ENCODE measurements at regions not wholly inside any gene's neighbourhood (a gene's known extent, or its start where the extent isn't known, plus 50 kb on each side); places are given as distances from the start of the nearest gene placed in this dataset.
A peak's percentile ranks its signal among the peaks of the same experiment; 100 is the strongest.

DNA sequence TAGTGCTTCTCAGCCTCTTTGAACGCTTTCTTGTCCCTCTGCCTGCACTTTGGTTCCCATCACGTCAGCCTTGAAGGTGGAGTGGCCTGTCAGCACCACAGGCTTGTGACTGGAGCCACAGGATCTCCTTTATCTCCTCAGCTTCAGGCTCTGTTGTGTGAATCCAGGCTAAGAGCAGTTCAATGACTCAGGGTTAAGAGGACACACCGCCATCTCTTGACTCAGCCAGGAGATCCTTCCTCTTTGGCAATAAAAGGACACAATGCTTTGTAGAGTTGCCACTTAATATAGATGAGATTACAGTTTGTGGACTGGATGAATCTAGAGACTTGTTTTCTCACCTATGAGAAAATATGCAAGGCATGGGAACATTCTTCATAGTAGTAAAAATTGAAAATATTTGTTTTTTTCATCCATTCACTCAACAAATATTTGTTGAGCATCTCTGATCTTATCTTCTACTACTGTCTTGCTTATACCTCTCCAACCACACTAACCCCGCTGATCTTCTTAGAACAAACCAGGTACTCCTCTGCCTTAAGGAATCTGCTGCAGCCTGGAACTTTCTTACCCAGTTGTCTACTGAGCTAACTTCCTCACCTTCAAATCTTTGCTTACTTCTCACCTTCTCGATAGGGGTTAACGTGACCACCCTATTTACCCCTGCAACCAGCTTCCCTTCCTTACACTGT, 62.3 kb downstream of the UCHL1 start:
- DNase-seq (ENCODE audit: low read depth): peak; percentile 62

DNA sequence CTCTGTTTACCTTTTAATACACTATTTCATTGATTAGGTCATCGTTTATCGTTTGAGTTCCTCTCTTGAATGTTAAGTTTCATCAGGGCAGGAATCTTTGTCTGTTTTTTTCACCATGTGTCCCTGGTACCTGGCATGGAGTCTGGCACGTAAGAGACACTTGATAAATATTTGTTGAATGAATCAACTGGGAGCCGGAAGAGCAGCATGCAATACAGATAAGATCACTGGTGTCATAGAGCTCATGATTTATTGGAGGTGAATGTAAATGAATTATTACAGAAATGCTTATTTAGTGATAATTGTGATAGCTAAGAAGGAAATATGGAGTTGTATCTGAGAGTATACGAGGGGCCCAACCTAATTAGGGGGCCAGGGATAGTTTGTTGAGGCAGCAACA, 62.8 kb downstream of the UCHL1 start:
- DNase-seq (ENCODE audit: low read depth): peak; percentile 59

DNA sequence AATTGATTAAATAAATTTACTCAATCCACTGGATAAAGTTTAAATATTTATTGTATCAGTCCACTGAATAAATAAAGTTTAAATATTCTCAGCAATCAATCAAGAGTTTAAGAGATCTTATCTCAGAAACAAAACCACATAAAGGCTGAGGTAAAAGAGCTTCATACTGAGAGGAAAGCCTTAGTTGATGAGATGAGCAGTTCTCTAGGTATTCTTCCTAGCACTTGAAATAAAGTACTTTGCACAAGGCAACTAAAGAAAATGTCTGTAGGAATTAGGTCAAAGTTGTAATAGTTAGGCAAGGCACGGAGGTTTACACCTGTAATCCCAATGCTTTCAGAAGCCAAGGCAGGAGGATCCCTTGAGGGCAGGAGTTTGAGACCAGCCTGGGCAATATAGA, 63.5 kb downstream of the UCHL1 start:
- DNase-seq (ENCODE audit: low read depth): no peak

DNA sequence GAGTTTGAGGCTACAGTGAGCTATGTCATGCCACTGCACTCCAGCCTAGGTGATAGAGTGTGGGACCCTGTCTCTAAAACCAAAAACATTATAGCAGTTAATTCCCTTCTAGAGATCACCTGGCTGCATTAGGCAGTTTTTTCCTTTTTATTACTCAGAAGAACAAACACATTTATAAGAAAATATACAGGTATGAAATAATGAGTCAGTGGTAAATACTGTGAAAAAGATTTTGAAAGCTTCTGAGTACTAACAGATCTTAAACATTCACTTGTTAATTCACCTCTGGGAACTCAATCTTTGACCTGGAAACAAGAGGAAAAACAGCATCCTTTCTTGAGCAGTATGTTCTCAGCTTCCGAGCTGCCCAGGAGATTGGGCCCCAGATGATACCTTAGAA, 64.1 kb downstream of the UCHL1 start:
- no peak for DNase-seq (ENCODE audit: low read depth)

DNA sequence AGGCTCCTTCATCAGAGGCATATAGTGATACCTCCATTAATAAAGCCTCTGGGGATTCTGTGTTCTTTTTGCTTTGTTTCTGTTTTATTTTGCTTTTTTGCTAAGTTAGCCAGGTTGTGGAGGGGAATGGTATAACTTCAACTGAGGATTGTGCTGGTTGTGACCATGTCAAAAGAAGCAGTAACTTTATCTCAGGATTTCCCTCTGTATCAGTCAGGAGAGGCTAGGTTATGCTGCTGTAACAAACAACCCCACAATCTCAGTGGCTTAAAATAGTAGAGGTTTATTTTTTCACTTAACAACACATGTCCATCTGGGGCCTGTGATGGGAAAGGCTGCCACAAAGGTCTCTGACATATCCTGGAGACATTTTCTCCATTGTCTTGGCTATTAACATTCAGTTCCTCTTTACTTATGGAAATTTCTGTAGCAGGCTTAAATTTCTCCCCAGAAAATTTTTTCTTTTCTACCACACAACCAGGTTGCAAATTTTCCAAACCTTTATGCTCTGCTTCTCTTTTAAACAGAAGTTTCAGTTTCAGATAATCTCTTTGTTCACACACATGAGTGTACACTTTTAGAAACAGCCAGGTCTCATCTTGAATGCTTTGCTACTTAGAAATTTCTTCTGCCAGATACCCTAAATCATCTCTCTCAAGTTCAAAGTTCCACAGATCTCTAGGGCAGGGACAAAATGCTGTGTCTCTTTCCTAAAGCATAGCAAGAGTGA, 64.7 kb downstream of the UCHL1 start:
- DNase-seq (ENCODE audit: low read depth): no peak

DNA sequence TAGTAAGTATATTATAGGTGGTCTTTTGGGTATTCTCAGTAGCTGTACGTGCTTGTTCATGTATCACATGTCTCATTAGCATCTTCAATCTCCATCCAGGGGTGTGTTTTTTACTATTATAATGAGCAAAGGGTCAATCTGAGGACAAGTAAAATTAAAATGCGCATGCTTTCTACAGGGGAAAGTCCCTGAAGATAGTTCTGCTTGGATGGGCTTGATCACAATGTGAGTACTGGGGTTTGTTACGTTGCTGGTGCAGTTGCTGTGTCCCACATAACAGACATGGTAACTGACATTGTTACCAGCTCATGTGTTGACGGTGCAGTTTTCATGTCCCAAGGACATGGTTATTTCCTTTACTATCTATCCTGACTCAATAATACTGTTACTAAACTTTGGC, 65.9 kb downstream of the UCHL1 start:
- DNase-seq (ENCODE audit: low read depth): no peak

DNA sequence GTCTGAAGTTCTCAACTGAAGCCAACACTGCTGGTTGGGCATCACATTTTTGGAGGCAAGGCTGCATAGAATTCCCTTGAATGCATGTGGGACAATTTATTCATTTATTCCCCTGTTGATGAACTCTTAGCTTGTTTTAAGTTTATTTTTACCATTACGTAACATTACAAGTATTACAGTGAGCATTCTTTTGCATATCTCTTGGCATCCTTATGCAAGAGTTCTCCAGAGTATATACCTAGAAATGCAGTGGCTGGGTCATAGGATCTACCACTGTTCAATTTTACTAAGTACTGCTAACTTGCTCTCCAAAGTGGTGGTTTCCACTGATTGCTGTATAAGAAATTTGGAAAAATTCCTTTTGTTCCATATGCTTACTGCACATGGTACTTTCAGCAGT, 66.5 kb downstream of the UCHL1 start:
- peak; percentile 81 for DNase-seq (ENCODE audit: low read depth)

DNA sequence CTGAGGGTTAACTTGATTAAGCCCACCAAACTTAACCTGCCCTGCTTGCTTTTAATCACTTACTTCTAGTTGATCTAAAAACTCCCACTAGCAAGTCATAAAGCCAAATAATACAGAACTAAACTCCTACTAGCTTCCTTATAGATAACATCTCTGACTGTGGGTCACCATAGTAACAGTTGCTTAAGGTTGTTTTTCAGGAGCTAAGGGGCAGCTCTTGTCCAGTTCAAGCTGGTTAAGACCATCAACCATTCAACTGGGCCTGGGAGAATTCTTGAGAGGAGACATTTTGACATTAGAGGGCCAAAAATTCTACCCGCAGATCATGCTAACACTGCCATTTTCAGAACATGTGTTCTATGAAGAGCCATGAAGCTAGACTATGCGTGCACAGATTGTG, 67.0 kb downstream of the UCHL1 start:
- DNase-seq (ENCODE audit: low read depth): peak; percentile 72

DNA sequence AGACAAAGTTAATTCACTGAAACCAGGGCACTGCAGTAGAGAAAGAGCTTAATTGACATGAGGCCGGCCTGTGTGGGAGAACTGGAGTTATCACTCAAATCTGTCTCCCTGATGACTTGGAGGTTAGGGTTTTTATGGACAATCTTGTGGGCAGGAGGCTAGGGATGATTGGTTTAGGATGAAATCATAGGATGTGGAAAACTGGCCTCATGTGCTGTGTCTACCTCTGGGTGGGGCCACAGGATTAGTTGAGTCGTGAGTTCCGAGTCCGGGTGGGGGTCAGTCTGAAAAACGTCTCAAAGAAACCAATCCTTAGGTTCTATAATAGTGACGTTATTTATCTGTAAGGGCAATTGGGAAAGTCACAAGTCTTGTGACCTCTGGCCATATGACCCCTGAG, 68.1 kb downstream of the UCHL1 start:
- DNase-seq (ENCODE audit: low read depth): no peak

DNA sequence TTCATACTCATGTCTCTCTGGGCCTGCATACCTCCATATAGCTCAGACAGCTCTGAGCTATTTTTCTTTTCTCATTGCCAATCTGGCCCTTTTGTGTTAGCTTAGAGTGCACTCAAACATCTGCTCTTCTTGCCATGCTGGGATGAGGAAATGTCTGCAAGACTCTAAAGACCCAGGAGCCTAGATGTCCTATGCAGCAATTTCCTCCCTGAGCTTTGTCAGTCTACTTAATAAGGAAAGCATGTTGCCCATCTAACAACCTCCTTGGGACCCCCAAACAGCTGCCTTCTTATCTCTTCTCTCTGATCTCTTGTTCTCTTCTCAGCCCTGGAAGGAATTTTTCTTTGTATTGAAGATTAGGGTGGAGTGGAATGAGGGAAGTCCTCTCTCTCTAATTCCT, 69.2 kb downstream of the UCHL1 start:
- no peak for DNase-seq (ENCODE audit: low read depth)

DNA sequence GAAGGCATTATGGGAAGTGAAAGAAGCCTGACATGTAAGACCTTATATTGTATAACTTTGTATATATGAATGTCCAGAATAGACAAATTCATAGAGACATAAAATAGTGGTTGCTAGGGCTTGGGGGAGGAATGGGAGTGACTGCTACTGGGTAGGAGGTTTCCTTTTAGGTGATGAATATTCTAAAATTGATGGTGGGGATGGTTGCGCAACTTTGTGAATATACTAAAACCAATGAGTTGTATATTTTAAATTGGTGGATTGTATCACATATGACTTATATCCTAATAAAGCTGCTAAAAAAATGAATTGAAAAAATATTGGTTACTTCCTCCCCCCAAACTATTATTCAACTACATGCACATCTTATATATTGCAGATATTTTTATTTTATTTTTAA, 70.0 kb downstream of the UCHL1 start:
- DNase-seq (ENCODE audit: low read depth): no peak

DNA sequence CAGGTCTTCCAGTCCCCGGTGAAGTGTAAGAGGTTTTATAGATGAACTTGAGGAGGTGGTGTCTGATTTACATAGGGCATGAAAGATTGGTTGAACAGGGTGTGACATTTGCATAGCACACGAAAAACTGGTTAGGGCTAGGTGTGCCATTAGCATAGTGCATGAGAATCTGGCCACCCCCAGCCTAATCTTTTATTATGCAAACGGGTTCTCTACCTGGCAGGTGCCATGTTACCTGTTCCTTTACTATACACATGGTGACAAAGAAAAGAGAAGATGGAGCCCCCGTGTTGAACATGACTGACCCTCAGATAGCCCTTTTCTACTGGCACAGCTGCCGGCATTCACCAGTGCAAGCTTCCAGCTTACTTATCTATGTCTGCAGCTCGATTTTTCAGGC, 71.0 kb downstream of the UCHL1 start:
- no peak for DNase-seq (ENCODE audit: low read depth)

DNA sequence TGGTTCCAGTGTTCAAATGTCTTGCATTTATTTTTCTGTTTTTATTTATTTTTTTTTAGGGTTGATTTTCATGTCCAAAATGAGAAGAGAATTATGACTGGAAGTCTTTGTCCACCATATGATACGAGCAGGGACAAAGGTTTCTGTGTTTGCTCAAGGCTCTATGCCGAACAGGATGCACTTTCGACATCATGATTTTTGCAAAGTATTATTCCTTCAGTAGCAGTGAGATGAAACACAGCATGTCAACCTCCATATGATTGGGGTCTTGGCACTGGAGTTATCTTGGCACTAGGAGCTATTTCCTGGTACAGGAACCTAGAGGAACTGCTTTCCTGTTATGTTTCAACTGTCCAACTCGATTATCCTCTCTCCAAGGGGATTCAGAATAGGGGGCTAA, 72.6 kb downstream of the UCHL1 start:
- DNase-seq (ENCODE audit: low read depth): no peak

DNA sequence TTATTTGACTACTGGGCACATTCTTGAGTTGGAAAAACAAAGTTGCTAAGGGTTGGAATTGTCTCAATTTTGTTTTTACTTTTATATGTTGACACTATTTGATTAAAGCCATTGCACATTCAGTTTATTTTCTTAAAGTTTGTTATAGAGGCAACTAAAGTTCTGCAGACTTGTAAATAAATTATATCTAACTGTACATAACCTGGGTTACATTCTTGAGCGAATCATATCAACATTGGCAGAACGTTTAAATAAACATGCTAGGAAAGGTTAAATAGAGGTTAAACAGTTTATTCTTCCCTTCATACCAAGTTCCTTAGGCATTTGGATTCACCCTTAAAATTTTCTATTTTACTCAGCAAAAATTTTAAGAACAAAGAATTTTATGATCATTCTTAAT, 74.5 kb downstream of the UCHL1 start:
- peak; percentile 34 for DNase-seq (ENCODE audit: low read depth)

DNA sequence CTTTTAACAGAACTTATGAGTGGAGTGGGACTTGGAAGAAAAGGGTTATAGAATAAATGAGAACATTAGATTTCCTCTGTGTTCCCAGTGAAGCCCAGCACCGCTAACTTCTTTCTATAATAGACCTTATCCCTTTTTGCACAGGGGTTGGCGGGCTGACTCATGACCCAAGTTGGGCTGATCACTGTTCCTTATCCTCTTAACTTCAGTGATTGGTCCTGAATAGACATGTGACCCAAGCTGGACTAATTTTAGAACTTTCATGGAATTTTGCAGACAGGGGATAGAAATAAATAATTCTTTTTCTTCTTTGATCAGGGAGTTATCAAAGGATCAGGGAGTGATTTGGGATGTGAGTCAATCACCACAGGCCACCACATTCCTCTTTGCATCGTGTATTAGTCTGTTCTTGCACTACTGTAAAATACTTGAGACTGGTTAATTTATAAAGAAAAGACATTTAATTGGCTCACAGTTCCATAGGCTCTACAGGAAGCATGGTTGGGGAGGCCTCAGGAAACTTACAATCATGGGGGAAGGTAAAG, 75.9 kb downstream of the UCHL1 start:
- DNase-seq (ENCODE audit: low read depth): no peak

DNA sequence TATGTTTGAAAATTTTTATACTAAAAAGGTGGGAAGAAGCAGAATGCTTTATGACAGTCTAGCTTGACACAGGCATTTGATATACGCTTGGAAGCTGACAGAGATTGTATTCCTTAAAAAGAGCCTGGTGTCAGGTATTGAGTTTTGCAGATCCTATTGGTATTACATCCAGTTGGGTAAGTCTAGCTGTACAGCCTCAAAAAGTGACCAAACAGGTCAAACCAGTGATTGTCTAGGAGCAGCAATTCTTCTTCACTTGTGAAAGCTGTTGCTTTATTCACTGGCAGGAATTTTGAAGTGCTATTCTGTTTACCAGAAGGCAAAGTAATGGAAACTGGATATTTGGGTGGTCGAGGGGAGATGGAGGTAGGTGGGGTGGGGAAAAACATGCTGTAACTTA, 77.5 kb downstream of the UCHL1 start:
- DNase-seq (ENCODE audit: low read depth): no peak

DNA sequence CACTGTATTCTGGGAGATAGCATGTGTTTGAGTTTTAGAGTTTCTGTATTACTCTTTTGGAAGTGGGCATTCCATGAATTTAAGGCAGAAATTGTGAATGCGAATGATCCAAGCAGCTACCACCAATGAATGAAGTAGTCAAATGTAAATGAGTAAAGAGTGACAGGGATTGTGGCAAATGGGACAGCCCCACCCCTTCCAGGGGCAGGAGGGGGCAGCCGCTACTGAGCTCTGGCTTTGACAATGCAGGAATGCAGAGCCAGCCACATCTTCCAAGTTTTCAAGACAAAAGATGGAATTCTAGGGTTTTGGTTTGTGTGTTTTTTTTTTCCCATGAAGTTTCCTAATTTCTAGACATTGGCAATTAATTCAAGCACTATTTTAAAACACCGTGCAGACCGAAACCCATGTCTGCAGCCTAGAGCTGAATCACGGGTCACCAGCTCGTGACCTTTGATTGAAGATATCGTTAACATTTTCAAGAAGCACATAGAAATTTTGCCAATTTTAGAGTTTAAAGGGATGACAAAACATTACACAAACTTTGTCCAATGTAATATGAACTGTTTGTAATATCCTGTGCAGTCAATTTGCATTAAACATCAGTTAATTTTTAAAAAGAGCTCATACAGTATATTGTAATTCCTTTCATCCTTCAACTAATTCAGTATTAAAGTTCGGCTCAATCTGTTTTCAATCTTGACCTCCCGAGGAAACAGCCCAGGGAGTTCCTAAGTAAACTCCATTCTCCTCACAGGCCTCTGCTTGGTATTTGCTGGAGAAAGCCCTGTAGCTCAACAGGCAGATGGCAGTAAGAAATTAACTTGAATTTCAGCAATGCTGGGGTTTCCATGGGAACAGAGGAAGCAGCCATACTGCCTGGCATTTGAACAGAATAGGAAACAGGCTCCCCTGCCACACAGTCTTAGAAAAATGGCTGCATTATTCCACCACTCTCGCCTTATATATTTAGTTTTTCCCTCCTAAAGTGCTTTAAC, 83.4 kb downstream of the UCHL1 start:
- peak; percentile 77 for DNase-seq (ENCODE audit: low read depth)

DNA sequence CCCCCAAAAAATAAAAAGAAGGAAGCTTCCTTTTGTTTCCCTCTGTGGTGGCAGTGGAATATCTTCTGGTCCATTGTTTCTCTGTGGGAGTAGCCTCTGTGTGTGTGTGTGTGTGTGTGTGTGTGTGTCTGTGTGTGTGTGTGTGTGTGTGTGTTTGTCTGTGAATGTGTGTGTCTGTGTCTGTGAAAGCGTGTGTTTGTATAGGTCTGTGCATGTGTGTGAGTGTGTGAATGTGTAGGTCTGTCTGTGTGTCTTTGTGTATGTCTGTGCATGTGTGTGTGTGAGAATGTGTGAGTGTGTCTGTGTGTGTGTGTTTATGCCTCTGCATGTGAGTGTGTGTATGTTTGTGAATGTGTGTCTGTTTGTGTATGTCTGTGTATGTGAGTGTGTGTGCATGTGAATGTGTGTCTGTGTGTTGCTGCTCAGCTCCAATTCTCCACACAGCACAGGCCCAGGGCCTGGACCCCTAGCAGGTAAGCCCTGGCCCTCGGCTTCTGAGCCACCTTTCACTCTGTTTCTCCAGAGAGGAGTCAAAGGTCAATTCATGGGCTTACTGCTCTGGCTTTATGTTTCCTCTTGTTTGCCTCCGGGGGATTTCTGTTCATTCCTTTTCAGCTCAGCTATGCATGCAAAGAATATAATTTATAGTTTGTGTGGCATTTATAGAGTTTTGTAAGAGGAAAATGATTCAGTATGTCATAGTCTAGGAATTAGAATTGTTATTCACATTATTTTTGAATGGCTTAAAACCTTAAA, 89.8 kb downstream of the UCHL1 start:
- DNase-seq (ENCODE audit: low read depth): peak; percentile 58

DNA sequence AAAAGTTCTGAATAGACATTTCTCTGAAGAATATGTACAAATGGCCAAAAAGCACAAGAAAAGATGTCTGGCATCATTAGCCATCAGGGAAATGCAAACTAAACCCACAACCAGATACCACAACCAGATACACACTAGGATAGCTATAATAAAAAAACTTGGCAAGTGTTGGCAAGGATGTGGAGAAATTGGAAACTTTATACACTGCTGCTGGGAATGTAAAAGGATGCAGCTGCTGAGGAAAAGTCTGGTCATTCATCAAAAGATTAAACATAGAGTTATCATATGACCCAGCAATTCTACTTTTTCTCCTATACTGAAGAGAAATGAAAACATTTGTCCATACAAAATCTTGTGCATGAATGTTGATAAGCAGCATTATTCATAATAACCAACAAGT, 92.3 kb downstream of the UCHL1 start:
- no peak for DNase-seq (ENCODE audit: low read depth)

DNA sequence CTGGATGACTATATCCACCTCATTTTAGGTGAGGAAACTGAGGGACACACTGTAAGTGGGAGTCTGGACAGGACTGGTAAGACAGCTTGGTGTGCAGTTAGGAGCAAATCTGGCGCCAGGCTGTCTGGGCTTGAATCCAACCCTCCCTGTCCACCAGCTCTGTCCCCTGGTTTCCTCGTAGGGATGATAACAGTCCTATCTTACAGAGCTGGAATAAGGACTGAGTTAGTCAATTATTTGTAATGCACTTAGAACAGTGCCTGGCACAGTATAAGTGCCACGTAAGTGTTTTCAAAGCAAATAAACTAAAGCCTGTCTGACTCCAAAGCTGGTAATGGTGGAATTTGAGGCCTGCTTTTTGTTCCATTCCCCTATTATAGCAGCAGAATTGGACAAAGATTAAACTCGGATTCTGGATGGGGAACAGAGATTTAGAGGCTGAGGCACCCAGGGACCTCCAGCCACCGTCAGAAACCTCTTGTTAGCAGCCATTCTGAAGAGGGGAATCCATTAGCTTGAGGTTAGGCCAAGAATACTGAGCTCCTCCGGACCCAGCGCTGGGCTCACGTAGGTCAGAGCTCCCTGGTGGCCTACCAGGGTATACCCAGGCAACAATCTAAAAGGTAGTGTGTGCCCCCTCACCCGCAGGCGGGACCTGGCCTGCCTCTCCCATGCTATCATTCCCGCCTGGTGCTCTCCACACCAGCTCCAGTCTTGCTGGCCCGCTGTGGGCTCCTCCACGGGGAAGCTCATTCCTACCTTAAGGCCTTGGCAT, 102.1 kb downstream of the UCHL1 start:
- DNase-seq (ENCODE audit: low read depth): no peak

DNA sequence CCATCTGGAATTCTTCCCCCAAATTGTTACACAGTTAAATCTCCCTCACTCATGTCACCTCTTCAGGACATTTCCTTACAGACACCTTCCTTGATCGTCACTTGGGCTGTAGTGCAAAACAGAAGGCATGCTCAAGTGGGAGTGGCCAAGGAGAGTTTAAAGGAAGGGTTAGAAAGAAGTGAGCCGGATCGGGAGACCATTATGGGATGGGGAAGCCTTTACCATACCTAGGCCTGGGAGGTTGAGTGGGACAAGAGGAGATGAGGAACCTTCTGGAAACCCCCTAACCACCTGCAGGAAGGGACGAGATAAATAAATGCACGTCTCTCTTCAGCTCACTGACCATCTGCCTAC, 102.7 kb downstream of the UCHL1 start:
- no peak for DNase-seq (ENCODE audit: low read depth)

All from iris pigment epithelial cell (primary cell).